ENCODE measurements at regions not wholly inside any gene's neighbourhood (a gene's known extent, or its start where the extent isn't known, plus 50 kb on each side); places are given as distances from the start of the nearest gene placed in this dataset.

GRCh38 chr15:26461847-26462608 is 310.8 kb downstream of the GABRB3 start:
- H3K9me3 Mint-ChIP-seq (ENCODE audit: unreplicated experiment) = peaks cover 46% of the 10 kb centered on the region
- no peak overlapping the region for H3K27ac Mint-ChIP-seq (ENCODE audit: unreplicated experiment)
- H3K36me3 Mint-ChIP-seq (ENCODE audit: insufficient read depth, unreplicated experiment) = no peaks in the 10 kb centered on the region
- H3K4me3 Mint-ChIP-seq (ENCODE audit: unreplicated experiment) = no peak overlapping the region
- no peaks in the 10 kb centered on the region for H3K4me1 Mint-ChIP-seq (ENCODE audit: low read depth, unreplicated experiment)
- Histone ChIP-seq H3K4me1 (no peaks in the 10 kb centered on the region), H3K4me3 (ENCODE audit: low read depth, low read length) (no peak overlapping the region), H3K27me3 (replicated peaks; ENCODE audit: control insufficient read depth, insufficient read depth, low read length) (no peaks in the 10 kb centered on the region), H3K9me3 (peaks cover 18% of the 10 kb centered on the region), H3K36me3 (ENCODE audit: control insufficient read depth, insufficient read depth, low read length) (no peaks in the 10 kb centered on the region)
- intact Hi-C loops (cut with micrococcal nuclease; ENCODE audit: unreplicated experiment) = no loop called here
- no peak for DNase-seq
- no peak for TF ChIP-seq CTCF (IDR thresholded peaks at IDR 0.05; ENCODE audit: insufficient read depth in 1 of 2, low read depth in 1 of 2, low read length in 1 of 2, severe bottlenecking in 1 of 2, unreplicated experiment in 1 of 2)
- no peaks in the 10 kb centered on the region for H3K27me3 Mint-ChIP-seq (ENCODE audit: insufficient read depth, unreplicated experiment)
- POLR2A ChIA-PET = no interaction called here
- CTCF ChIA-PET = no interaction called here
- no TSS peak for BruUV-seq (replicated peaks)

GRCh38 chr15:26460165-26460564 is 312.7 kb downstream of the GABRB3 start:
- Histone ChIP-seq H3K4me3 (ENCODE audit: low read depth, low read length) (no peak overlapping the region), H3K27me3 (replicated peaks; ENCODE audit: control insufficient read depth, insufficient read depth, low read length) (no peaks in the 10 kb centered on the region), H3K9me3 (peaks cover 17% of the 10 kb centered on the region), H3K36me3 (ENCODE audit: control insufficient read depth, insufficient read depth, low read length) (no peaks in the 10 kb centered on the region), H3K4me1 (no peaks in the 10 kb centered on the region)
- H3K27ac Mint-ChIP-seq (ENCODE audit: unreplicated experiment) = no peak overlapping the region
- H3K36me3 Mint-ChIP-seq (ENCODE audit: insufficient read depth, unreplicated experiment) = no peaks in the 10 kb centered on the region
- H3K4me3 Mint-ChIP-seq (ENCODE audit: unreplicated experiment) = no peak overlapping the region
- no TSS peak for BruUV-seq (replicated peaks)
- no peak for TF ChIP-seq CTCF (IDR thresholded peaks at IDR 0.05; ENCODE audit: insufficient read depth in 1 of 2, low read depth in 1 of 2, low read length in 1 of 2, severe bottlenecking in 1 of 2, unreplicated experiment in 1 of 2)
- peaks cover 44% of the 10 kb centered on the region for H3K9me3 Mint-ChIP-seq (ENCODE audit: unreplicated experiment)
- H3K4me1 Mint-ChIP-seq (ENCODE audit: low read depth, unreplicated experiment) = no peaks in the 10 kb centered on the region
- H3K27me3 Mint-ChIP-seq (ENCODE audit: insufficient read depth, unreplicated experiment) = no peaks in the 10 kb centered on the region
- intact Hi-C loops (cut with micrococcal nuclease; ENCODE audit: unreplicated experiment) = no loop called here
- POLR2A ChIA-PET = no interaction called here
- DNase-seq = no peak
- CTCF ChIA-PET = no interaction called here

- H3K36me3 Mint-ChIP-seq (ENCODE audit: insufficient read depth, unreplicated experiment) = no peaks in the 10 kb centered on the region
- H3K27ac Mint-ChIP-seq (ENCODE audit: unreplicated experiment) = no peak overlapping the region
- Histone ChIP-seq H3K4me1 (no peaks in the 10 kb centered on the region), H3K9me3 (peaks cover 11% of the 10 kb centered on the region), H3K27me3 (replicated peaks; ENCODE audit: control insufficient read depth, insufficient read depth, low read length) (no peaks in the 10 kb centered on the region), H3K4me3 (ENCODE audit: low read depth, low read length) (no peak overlapping the region), H3K36me3 (ENCODE audit: control insufficient read depth, insufficient read depth, low read length) (no peaks in the 10 kb centered on the region)
- intact Hi-C loops (cut with micrococcal nuclease; ENCODE audit: unreplicated experiment) = no loop called here
- ChIA-PET CTCF (no interaction called here), POLR2A (no interaction called here)
- no peaks in the 10 kb centered on the region for H3K4me1 Mint-ChIP-seq (ENCODE audit: low read depth, unreplicated experiment)
- no peak overlapping the region for H3K4me3 Mint-ChIP-seq (ENCODE audit: unreplicated experiment)
- DNase-seq = no peak
- H3K9me3 Mint-ChIP-seq (ENCODE audit: unreplicated experiment) = peaks cover 30% of the 10 kb centered on the region
- H3K27me3 Mint-ChIP-seq (ENCODE audit: insufficient read depth, unreplicated experiment) = no peaks in the 10 kb centered on the region
- BruUV-seq (replicated peaks) = no TSS peak
- TF ChIP-seq CTCF (IDR thresholded peaks at IDR 0.05; ENCODE audit: insufficient read depth in 1 of 2, low read depth in 1 of 2, low read length in 1 of 2, severe bottlenecking in 1 of 2, unreplicated experiment in 1 of 2) = no peak
These were observed 317.0 kb downstream of the GABRB3 start for GRCh38 chr15:26455828-26456227.

Measured in Caco-2 (cell line).